NCI-H1417 treated with DMSO at 0.1 percent for 48 hours (cell line): ENCODE measurements at regions not wholly inside any gene's neighbourhood (a gene's known extent, or its start where the extent isn't known, plus 50 kb on each side); places are given as distances from the start of the nearest gene placed in this dataset.
"Not testable (repeated sequence)": the region's sequence is repeated elsewhere in the genome, so short reads cannot be mapped to it uniquely, and the experiment has no call there.

ENCODE experiments used
- DNase-seq: peaks from one replicate; lab custom pipeline; 2025; lab: John Stamatoyannopoulos, UW

- DNase-seq = no peak
Observed at GRCh38 chr13:33411312-33411711, 125.8 kb upstream of the STARD13 start.

- no peak for DNase-seq
Observed at GRCh38 chr13:33415822-33416221, 130.3 kb upstream of the STARD13 start.

GRCh38 chr13:33418224-33418953 lies 132.8 kb upstream of the STARD13 start:
- DNase-seq = not testable (repeated sequence)

GRCh38 chr13:33420117-33420516 lies 134.6 kb upstream of the STARD13 start:
- not testable (repeated sequence) for DNase-seq

GRCh38 chr13:33426131-33426530 lies 140.6 kb upstream of the STARD13 start:
- no peak for DNase-seq

GRCh38 chr13:33433316-33433715 lies 147.8 kb upstream of the STARD13 start:
- DNase-seq = no peak

GRCh38 chr13:33434676-33435075 lies 149.1 kb upstream of the STARD13 start:
- no peak for DNase-seq

GRCh38 chr13:33435207-33435606 lies 149.7 kb upstream of the STARD13 start:
- no peak for DNase-seq

- DNase-seq = no peak
Observed at GRCh38 chr13:33438918-33439317, 153.4 kb upstream of the STARD13 start.

- no peak for DNase-seq
Observed at GRCh38 chr13:33441015-33441414, 155.5 kb upstream of the STARD13 start.

- DNase-seq = no peak
Observed at GRCh38 chr13:33445024-33445423, 159.5 kb upstream of the STARD13 start.

GRCh38 chr13:33445476-33445875 lies 159.9 kb upstream of the STARD13 start:
- DNase-seq = no peak

- DNase-seq = no peak
Observed at GRCh38 chr13:33446821-33447725, 161.5 kb upstream of the STARD13 start.

- no peak for DNase-seq
Observed at GRCh38 chr13:33448889-33449288, 163.3 kb upstream of the STARD13 start.

- DNase-seq = no peak
Observed at GRCh38 chr13:33450956-33451709, 165.6 kb upstream of the STARD13 start.

- no peak for DNase-seq
Observed at GRCh38 chr13:33452873-33453517, 167.4 kb upstream of the STARD13 start.

- no peak for DNase-seq
Observed at GRCh38 chr13:33453936-33454335, 168.4 kb upstream of the STARD13 start.

GRCh38 chr13:33454844-33455705 lies 169.5 kb upstream of the STARD13 start:
- DNase-seq = no peak

GRCh38 chr13:33459702-33460101 lies 174.1 kb upstream of the STARD13 start:
- no peak for DNase-seq

GRCh38 chr13:33462109-33462508 lies 176.6 kb upstream of the STARD13 start:
- DNase-seq = no peak

GRCh38 chr13:33464345-33464744 lies 178.8 kb upstream of the STARD13 start:
- DNase-seq = no peak
